KBM-7 (cell line): ENCODE measurements at regions not wholly inside any gene's neighbourhood (a gene's known extent, or its start where the extent isn't known, plus 50 kb on each side); places are given as distances from the start of the nearest gene placed in this dataset.
A peak's percentile ranks its signal among the peaks of the same experiment; 100 is the strongest.

ENCODE experiments used
- DNase-seq: peaks from one replicate; pipeline ENCODE4 v3.0.0-alpha.2; 2015
- in situ Hi-C: fragments of 300-500 bp; cut with MboI; formaldehyde crosslinking; loops from 2 replicates; pipeline ENCODE4 v1.14.3; 2020; ENCODE audit warnings: low sequenced_read_pairs, low pct_unique_long_range_greater_than_20kb, mixed read lengths

DNA sequence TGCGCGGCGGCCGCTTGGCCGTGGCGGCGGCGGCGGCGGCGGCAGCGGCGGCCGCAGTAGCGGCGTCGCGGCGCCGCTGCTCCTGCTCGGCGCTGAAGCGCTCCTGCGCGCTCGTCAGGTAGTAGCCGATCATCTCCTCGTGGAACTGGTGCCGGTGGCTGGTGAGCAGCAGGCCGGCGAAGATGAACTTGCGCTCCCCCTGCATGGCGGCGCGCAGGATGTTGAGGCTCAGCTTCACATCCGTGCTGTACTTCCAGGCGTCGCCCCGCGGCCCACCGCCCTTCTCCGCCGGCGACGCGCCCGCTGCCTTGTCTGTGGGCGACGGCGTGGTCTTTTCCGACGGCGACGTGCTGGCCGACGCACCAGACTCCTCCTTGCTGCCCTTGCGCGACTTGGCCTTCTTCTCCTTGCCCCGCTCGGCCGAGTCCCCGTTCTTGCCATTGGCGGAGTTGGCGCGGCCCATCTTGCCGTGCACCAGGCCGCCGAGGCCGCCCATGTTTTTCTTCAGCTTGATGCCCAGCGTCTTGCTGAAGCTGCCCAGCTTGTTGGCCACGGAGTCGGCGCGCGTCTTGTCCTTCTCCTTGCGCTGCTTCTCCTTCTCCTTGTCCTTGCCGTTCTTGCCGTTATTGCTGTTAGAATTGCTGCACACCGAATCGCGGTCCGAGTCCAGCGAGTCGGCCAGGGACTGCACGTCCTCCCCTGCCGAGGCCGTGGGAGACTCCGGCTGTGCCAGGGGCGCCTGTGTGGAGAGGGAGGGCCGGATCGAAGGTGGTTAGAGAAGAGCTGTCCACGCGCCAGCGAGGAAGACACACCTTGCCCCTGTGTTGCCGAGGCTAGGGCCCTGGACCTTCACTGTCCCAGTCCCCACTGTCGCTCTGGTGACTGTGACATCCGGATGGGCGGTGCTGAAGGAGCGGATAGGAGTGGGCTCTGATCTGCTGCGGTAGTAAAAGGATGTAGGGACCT lies 157.6 kb downstream of the KLF13 start:
- DNase-seq = no peak
- in situ Hi-C loops = no loop called here

DNA sequence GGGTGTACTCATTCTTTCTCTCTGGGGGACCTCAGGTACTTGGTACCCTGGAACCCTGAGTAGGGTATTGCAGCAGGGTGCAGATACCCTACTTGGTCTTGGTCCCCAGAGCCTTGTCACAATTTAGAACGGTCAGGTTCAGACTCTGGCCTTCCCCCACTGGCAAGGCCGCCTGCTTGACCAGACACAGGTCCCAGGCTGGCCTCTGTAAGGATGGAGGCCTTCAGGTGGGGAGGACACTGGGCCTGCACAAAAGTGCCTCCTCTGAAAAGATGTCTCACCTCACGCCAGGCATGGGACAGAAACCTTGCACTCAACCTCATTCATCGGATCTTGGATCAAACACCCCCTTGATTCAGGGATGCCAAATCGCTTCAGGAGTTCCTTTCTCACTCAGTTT lies 158.4 kb downstream of the KLF13 start:
- DNase-seq = no peak
- in situ Hi-C loops = no loop called here

DNA sequence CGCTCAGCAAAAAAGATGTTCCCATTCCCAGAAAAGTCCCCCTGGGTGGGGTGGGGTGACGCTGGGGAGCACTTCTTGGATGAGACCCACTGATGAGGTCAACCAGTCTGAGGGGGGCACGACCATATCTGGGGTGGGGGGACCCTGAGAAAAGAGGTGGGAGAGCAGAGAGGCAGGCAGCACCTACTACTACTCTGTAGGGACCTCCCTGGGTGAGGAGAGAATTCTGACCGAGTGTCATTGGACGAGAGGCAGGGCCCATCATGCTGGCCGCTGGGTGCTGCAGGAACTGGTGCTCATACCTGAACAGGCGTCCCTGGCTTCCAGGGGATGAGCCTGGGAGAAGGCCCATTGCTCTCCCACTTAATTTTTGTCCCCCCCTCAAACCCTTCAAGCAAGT lies 158.8 kb downstream of the KLF13 start:
- in situ Hi-C loops = no loop called here
- no peak for DNase-seq

DNA sequence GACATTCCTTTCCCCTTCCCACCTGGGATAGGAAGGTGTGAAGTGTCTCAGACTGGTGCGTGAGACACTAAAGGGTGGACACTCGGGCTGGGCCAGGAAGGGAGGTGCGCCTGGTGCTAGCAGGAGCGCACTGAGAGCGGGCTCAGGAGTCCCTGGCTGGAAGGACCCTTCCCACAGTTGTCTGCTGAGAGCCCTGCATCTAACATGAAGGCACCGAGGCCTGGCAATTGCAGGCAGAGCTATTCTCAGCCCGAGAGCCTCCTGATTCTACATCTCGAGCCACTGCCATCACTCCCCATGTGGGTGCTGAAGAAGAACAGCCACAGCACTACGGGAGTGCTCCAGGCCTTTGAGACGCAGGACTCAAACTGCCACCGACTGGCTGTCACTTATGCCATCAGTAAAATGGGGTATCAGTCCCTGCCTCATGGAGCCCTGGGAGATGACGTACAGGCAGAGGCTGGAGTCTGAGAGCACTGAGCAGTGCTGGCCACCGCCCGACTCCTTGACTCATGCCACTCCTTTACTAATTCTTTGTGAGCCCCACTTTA lies 159.4 kb downstream of the KLF13 start:
- no peak for DNase-seq
- in situ Hi-C loops = no loop called here

DNA sequence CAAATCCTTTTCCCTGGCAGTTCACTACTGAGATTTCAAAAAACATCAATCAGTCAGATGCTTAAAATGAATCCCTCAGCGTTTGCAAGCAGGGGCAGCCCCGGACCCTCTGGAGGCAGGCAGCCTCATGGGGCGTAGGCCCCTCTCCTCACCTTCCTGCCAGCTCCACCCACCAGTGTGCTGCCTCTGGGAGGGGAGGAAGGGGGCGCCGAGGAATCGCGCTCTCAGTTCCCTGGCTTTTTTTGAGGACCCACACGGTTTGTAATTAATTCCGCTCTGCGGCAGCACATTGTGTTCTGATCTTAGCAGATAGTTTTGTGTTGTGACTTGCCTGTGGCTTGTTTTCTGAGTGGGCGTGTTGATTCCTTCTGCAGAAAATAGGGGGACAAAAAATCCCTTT lies 159.9 kb downstream of the KLF13 start:
- no peak for DNase-seq
- in situ Hi-C loops = no loop called here

DNA sequence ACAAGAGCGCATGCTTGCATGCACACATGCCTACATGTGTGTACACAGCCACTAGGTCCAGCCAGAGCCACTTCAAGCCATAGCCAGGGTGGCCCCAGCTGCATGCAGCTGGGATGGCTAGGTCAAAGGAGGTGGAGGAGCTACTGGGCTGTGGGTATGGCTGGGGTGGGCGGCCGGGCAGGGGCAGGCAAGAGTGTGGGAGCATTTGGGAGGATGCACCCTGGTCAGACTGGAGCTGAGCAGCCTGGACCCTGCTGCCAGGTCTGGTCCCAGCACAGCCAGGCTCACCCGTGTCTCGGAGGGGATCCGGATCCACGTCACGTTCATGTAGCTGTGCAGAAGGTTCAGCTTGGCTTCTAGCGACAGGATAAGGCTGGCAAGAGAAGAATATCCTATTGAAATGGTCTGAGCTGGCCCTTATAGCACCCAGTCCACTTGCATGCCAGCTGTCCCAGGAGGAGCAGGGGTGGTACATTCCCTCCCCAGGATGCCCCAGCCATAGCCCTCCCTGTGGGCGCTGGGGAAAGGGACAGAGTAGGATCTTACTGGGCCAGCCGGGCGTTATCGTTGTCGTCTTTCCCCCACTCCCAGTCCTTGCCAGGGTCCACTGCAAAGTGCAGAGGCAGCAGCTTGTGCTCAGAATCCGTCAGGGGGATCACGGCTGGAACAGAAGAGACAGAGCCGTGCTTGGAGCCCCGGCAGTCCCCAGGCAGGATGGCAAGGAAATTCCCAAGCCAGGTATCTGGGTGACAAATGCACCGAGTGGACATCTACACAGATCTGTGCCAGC lies 160.5 kb downstream of the KLF13 start:
- DNase-seq = no peak
- in situ Hi-C loops = no loop called here

DNA sequence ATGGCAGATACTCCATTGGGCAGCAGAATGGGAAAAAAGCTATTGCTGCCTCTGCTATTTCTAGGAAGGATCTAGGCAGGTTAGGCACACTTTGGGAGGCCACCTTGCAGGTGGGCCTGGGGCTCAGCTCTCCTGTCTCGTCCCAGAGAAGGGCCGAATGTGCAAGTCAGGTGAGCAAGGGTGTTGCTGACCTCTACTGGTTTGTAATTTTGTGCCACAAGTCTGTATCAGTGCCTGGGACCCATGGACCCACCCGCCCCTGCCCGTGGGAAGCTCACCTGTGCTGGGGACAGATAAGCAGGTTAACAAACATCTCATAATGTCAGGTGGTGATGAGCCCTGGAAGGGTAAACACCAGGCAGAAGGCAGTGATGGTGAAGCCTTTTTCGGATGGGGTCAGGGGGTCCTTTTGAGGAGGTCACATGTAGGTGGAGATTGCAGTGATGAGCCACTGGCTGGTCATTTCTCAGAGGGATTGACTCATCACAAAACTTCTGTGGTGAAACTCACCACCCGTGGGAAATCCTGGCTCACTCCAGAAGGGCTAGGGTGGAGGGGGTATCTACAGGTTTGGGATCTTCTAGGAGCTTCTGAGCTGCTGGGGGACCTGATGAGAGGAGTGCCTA lies 161.3 kb downstream of the KLF13 start:
- DNase-seq = no peak
- in situ Hi-C loops = no loop called here

DNA sequence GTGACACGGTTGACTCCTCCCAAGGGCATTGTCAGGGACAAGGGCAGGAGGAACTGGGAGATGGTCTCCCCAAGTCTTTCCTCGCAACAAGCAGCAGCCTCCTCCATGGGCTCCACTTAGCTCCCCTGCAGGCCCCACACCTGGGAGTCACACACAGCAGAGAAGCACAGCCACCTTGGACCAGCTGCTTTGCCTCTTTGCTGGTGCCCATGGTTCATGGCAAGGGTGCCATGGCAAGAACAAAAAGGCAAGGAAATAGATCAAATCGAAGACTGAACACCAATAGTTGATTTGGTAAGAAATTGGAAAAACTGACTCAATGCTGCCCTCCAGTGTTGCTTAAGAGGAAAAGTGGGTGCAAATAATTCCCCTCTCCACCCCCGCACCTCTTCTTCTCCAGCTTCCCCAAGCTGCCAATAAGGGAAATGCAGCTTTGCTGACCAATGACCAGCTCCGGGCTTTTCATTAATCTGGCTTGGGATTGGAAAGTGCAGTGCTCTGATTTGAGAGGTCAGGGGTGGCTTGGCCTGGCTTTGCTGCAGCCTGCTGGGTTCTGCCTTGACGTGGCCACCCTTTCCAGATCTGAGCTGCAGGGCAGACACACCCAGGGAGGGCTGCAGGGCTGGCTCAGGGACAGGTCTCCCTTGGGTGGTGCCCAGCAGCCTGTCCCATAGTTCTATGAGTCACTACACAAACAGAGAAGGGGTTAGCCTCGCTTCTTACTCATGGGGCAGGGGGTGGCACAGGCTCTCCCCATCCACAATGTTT lies 162.0 kb downstream of the KLF13 start:
- DNase-seq = peak; percentile 93
- in situ Hi-C loops = no loop called here

DNA sequence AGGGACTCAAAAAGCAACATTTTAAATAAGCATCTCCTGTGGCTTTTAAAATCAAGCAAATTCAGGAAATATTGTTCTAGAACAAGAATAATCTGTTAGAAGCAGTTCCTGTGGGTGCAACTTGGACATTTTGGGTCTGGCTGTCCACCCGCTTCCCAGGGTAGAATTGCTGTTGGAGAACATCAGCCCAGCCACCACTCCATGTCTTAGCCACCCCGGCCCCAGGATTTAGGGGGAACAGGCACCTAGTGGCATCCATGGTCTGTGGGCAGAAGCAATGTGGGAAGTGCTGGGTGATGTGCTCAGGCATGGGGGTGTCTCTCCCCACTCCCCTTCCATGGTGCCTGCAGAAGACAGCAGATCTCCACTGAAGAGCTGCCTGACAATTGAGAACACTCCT lies 162.6 kb downstream of the KLF13 start:
- in situ Hi-C loops = no loop called here
- DNase-seq = no peak

DNA sequence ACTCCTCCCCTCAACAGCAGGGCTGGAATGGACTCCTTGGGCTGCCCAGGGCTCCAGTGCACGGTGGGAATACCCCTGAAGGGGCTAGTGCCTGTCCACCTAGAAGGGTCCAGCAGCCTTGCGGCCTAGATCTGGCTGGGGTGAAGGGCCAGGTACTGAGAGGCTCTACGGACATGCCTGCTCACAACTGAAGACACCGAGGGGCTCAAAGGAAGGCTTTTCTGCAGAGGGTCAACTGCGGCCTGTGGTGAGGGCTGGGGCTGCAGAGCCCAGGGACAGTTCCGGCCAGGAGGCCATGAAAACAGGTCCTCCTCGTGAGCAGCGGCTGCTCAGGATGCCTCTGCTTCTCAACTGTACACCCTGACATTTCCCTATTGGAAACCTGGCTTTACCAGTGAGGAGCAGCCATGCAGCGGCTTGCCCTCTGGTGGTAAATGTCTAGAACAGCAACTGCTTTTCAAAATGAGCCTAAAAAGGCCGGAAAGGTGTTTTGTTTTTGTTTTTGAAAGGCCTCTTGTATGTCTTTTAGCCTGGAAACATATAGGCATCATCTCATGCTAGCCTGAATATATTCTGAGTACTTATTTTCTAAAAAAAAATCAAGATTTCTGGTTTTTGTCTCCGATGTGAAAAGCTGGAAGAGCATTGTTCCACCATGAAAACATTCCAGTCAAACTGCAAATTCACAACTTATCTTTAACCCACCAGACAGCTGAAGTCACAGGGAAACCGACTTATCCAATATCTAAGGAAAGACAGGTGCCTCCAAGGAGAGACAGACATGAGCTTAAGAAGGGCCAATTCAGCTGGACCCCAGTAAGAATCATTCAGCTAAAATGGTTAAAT lies 163.4 kb downstream of the KLF13 start:
- peak; percentile 55 for DNase-seq

DNA sequence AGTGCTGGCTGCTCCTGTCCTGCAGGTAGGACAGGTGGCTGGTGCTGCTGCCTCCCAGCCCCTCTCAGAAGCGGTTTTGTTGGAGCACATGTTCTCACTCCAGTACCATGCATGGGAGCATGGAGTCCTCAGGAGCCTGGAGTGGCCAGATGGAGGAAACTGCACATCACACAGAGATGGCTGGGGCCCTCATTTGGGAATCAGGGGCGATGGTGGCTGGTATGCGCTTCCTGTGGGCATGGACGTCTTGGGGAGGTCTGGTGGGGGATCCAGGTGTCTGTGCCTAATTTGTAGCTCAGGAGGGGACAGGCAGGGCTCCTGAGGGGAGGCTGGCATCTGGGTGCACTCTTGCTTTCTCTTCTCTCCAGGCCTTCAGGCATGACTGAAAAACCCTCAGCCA lies 168.2 kb downstream of the KLF13 start:
- DNase-seq = no peak
- in situ Hi-C loops = no loop called here

More for the DNA sequence above, 163.4 kb downstream of the KLF13 start:
- in situ Hi-C loops = no loop called here

DNA sequence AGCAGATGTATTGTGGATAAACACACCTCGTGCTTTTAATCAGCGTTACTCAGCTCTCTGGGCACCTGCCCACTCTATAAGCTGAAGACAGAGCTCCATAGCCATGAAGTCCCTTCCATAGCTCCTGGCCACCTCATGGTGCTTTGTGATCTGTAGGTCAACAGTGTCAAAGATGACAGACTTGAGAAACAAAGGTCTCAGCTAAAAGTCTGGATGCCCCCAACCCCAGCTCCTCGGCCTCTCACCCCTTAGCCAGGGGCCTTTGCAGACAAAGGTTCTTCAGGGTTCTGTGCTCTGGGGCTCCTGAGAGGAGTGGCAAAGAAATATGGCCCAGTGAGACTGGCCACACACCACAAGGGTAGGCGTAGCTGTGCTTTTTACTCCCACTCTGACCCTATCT lies 168.6 kb downstream of the KLF13 start:
- DNase-seq = no peak
- in situ Hi-C loops = no loop called here

DNA sequence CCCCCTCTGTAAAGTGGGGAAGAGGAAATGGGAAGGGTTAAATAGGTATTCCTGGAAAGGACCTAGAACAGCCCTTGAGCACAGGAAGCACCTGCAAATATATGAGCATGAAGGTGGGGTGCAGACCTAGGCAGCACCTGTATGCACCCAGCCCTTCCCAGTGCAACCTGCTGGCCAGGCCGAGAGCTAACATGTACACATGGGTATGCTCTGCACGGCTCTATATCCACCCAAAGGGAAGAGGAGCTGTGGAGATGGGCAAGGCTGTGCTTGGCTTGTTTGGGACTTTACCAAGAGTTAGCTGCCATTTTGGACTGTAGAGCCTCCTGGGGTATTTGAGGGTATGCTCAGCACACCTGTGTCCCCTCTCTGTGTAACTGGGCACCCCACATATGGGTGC lies 171.2 kb downstream of the KLF13 start:
- DNase-seq = no peak
- in situ Hi-C loops = no loop called here

DNA sequence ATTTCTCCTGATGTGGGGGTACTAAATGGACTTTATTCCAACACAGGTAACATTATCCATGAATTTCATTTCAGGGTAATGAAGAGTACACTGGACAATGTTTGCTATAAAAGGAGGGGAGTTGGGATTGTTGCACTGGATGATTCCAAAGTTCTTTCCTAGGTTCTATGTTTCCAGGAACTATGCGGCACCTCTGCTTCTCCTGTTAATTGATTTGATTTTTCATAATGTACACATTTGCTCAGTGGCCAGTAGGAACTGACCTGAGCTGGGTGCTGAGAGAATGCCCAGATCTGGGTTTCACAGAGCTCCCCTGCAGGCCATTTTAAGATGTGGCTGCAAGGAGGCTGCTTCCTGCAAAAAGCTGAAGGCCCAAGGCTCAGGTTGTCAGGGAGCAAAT lies 171.7 kb downstream of the KLF13 start:
- no peak for DNase-seq
- in situ Hi-C loops = no loop called here

DNA sequence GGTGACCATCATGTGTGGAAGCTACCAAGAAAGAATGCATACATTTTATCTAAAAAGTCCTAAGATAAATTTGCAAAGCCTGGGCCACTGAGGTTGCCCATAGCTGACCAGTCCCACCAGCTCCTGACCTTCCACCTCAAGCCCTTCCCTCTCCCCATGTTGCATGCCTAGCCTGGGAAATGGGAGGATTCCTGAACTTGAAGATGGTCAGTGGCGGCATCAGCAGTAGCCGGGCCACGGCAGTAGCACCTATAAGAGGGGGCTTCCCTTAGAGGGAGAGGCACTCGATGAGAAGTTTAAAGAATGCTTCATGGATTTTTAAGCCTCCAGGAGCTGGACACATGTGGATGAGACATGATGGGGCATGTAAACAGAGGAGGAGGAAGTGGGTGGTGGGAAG lies 172.1 kb downstream of the KLF13 start:
- no peak for DNase-seq
- in situ Hi-C loops = no loop called here

DNA sequence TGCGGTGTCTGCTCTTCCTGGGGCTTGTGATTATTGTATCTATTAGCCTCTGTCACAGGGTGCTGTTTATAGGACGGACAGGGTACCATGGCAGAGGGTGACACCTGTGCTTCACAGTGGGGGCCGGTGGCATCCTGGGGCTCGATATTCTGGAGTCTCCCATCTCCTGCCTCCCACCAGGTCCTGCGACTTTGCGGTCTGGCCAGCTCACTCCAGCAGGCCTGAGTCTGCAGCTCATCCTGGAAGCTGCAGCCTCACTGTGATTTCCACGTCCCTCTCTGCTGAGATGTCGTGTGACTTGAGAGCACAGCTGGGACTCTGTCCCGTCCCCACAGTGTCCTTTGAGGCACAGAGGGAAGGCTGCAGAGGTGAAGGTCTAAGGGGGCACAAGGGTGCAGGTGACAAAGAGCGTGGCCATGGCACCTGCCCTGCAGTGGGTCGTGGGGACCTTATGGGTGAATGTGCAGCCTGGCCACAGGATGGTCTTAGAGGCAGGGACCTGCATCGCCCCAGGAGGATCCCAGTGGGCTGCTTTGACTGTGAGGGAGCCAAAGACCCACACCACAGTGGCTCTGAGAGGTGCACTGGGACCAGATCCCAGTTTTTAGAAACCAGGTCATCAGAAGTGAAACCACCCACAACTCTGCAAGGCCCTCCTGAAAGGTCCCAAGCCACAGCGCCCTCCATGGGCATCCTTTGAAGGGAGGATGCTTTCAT lies 172.8 kb downstream of the KLF13 start:
- in situ Hi-C loops = no loop called here
- no peak for DNase-seq

DNA sequence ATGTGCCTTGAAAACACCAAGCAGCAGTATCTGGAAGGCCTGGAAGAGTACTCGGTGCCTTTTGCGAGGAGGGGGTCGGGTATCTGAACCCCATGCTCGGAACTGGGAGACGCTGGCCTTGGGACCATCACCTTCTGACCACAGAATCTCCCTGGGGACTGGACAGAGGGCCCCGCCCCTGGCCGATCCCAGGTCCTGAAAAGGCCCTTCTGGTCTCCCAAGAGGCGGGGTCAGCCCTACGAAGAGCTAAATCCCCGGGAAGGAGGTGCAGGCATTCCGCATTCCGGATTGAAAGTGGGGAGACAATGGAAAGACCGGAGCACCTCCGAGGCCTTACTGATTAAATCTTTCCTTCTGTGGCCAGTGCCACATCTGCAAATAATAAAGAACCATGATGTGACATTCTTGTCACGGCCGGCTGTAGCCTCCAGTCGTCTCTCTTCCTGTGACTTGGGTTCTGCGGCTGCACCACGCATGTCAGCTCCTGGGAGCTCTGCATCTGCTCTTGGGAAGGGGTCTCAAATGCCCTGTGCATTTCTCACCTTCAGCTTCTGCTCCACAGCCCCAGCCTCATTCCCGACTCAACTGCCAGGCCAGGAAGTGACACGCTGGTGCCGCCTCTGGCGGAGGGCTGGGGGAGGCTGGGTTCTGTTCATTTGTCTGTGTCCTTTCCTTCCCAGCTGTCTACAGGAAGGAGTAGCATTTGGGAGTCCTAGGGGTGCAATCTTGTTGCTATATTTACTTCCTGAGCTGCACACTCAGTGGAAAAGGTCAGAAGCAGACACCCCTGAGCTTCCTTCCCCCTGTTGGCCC lies 173.5 kb downstream of the KLF13 start:
- in situ Hi-C loops = no loop called here
- DNase-seq = peak; percentile 12
